Nephron (organoid): ENCODE measurements at regions not wholly inside any gene's neighbourhood (a gene's known extent, or its start where the extent isn't known, plus 50 kb on each side); places are given as distances from the start of the nearest gene placed in this dataset.
"Not testable (repeated sequence)": the region's sequence is repeated elsewhere in the genome, so short reads cannot be mapped to it uniquely, and the experiment has no call there.

Source experiments
- H3K27ac Mint-ChIP-seq, 3 experiments: 2 replicates each; pipeline ENCODE4 v1.8.0; 2020; ENCODE audit warnings: mixed read lengths in 3 of 3, mild to moderate bottlenecking in 2 of 3, moderate library complexity in 1 of 3
- H3K27me3 Mint-ChIP-seq: 2 replicates; pipeline ENCODE4 v1.8.0; 2021; ENCODE audit warnings: low read depth, mild to moderate bottlenecking, moderate library complexity, mixed read lengths
- H3K36me3 Mint-ChIP-seq: 2 replicates; pipeline ENCODE4 v1.8.0; 2020; ENCODE audit warnings: low read depth, mixed read lengths
- H3K4me1 Mint-ChIP-seq: 2 replicates; pipeline ENCODE4 v1.8.0; 2020; ENCODE audit warnings: mixed read lengths
- H3K4me3 Mint-ChIP-seq, 3 experiments: 2 replicates each; pipeline ENCODE4 v1.8.0; 2020; ENCODE audit warnings: mild to moderate bottlenecking in 3 of 3, mixed read lengths in 3 of 3, moderate library complexity in 2 of 3
- H3K9me3 Mint-ChIP-seq: 2 replicates; pipeline ENCODE4 v1.8.0; 2020; ENCODE audit warnings: mixed read lengths
- CTCF ChIP-seq, 3 experiments: fragments of 200-600 bp; sonication (generic); IDR thresholded peaks; one replicate each; pipeline ENCODE4 v1.5.0; 2021; ENCODE audit warnings: antibody characterized with exemption in 3 of 3; ENCODE audit not compliant: unreplicated experiment in 3 of 3

- H3K27ac Mint-ChIP-seq = peak overlapping the region; percentile 72 to 92 (median 84)
Measured at GRCh38 chr4:3636646-3637320, 104.6 kb upstream of the LRPAP1 start.

GRCh38 chr4:3636020-3636419 lies 103.8 kb upstream of the LRPAP1 start:
- not testable (repeated sequence) for H3K27me3 Mint-ChIP-seq, H3K27ac Mint-ChIP-seq, H3K36me3 Mint-ChIP-seq, H3K4me3 Mint-ChIP-seq, H3K9me3 Mint-ChIP-seq
- peaks cover 40% of the 10 kb centered on the region for H3K4me1 Mint-ChIP-seq

More at GRCh38 chr4:3636646-3637320, 104.6 kb upstream of the LRPAP1 start:
- peaks cover 6% of the 10 kb centered on the region for H3K9me3 Mint-ChIP-seq
- H3K4me3 Mint-ChIP-seq = no peak overlapping the region
- TF ChIP-seq CTCF (IDR thresholded peaks at IDR 0.05; ENCODE audit: unreplicated experiment in 3 of 3) = no peak
- H3K4me1 Mint-ChIP-seq = peaks cover 36% of the 10 kb centered on the region
- no peaks in the 10 kb centered on the region for H3K36me3 Mint-ChIP-seq
- peaks cover 8% of the 10 kb centered on the region for H3K27me3 Mint-ChIP-seq

- Mint-ChIP-seq H3K4me3 (peak overlapping the region in 1 of 3 experiments; percentile 32), H3K9me3 (peaks cover 6% of the 10 kb centered on the region), H3K27ac (peak overlapping the region in 2 of 3 experiments; percentile 83 to 85), H3K27me3 (peaks cover 8% of the 10 kb centered on the region), H3K4me1 (peaks cover 35% of the 10 kb centered on the region), H3K36me3 (no peaks in the 10 kb centered on the region)
- TF ChIP-seq CTCF (IDR thresholded peaks at IDR 0.05; ENCODE audit: unreplicated experiment in 3 of 3) = no peak
Measured at GRCh38 chr4:3634894-3635820, 102.9 kb upstream of the LRPAP1 start.

- Mint-ChIP-seq H3K27me3 (peaks cover 8% of the 10 kb centered on the region), H3K36me3 (no peaks in the 10 kb centered on the region), H3K4me3 (no peak overlapping the region), H3K4me1 (peaks cover 33% of the 10 kb centered on the region), H3K27ac (no peak overlapping the region), H3K9me3 (peaks cover 6% of the 10 kb centered on the region)
- TF ChIP-seq CTCF (IDR thresholded peaks at IDR 0.05; ENCODE audit: unreplicated experiment in 3 of 3) = no peak
Measured at GRCh38 chr4:3634281-3634857, 102.1 kb upstream of the LRPAP1 start.

GRCh38 chr4:3633277-3633676 lies 101.1 kb upstream of the LRPAP1 start:
- not testable (repeated sequence) for H3K9me3 Mint-ChIP-seq, H3K27ac Mint-ChIP-seq, H3K4me3 Mint-ChIP-seq, H3K36me3 Mint-ChIP-seq
- Mint-ChIP-seq H3K27me3 (peaks cover 13% of the 10 kb centered on the region), H3K4me1 (peaks cover 25% of the 10 kb centered on the region)

GRCh38 chr4:3632794-3633193 lies 100.6 kb upstream of the LRPAP1 start:
- not testable (repeated sequence) for H3K36me3 Mint-ChIP-seq, H3K9me3 Mint-ChIP-seq, H3K4me3 Mint-ChIP-seq, H3K27ac Mint-ChIP-seq
- H3K27me3 Mint-ChIP-seq = peaks cover 13% of the 10 kb centered on the region
- peaks cover 20% of the 10 kb centered on the region for H3K4me1 Mint-ChIP-seq

- Mint-ChIP-seq H3K27ac (peak overlapping the region in 2 of 3 experiments; percentile 35 to 68), H3K27me3 (peaks cover 12% of the 10 kb centered on the region), H3K4me3 (peak overlapping the region in 2 of 3 experiments; percentile 12 to 49), H3K4me1 (peaks cover 16% of the 10 kb centered on the region)
- H3K9me3 Mint-ChIP-seq, H3K36me3 Mint-ChIP-seq: not testable (repeated sequence)
Measured at GRCh38 chr4:3631544-3632266, 99.5 kb upstream of the LRPAP1 start.
